OCI-LY7 (cell line): ENCODE measurements at regions not wholly inside any gene's neighbourhood (a gene's known extent, or its start where the extent isn't known, plus 50 kb on each side); places are given as distances from the start of the nearest gene placed in this dataset.

Experiments
- BruUV-seq: library from RNA; stranded (reverse); fragments of 400-500 nt; replicated peaks from 2 replicates; lab custom pipeline; 2021; lab: Mats Ljungman, UMichigan
- CTCF ChIA-PET: fragments of 300-600 bp; sonication (Branson Sonifier 250); formaldehyde crosslinking; loops from one replicate; lab custom pipeline; 2022; ENCODE audit warnings: antibody characterized with exemption; ENCODE audit not compliant: unreplicated experiment; lab: Charles Lee
- POLR2A ChIA-PET: fragments of 300-600 bp; sonication (Branson Sonifier 250); formaldehyde crosslinking; loops from one replicate; lab custom pipeline; 2022; ENCODE audit warnings: antibody characterized with exemption; lab: Charles Lee
- DNase-seq: peaks from one replicate; pipeline ENCODE4 v3.0.0-alpha.2; 2015; ENCODE audit warnings: low spot score
- H2AFZ ChIP-seq: fragments of 200-600 bp; sonication (generic), shearing (Covaris generic); 2 replicates; pipeline ENCODE4 v1.6.1; 2014; ENCODE audit warnings: mild to moderate bottlenecking, antibody characterized with exemption, low read length, moderate library complexity
- H3K27ac ChIP-seq: fragments of 200-600 bp; sonication (generic); 2 replicates; pipeline ENCODE4 v1.5.1; 2014; ENCODE audit warnings: mixed run types, low read depth, mild to moderate bottlenecking, moderate library complexity, low read length, inconsistent platforms; ENCODE audit not compliant: poor library complexity, severe bottlenecking
- H3K36me3 ChIP-seq: fragments of 200-600 bp; sonication (generic); 2 replicates; pipeline ENCODE4 v1.6.1; 2014; ENCODE audit warnings: mild to moderate bottlenecking, antibody characterized with exemption, low read length, moderate library complexity, mixed read lengths; ENCODE audit not compliant: insufficient read depth
- H3K4me1 ChIP-seq: fragments of 200-600 bp; sonication (generic); 2 replicates; pipeline ENCODE4 v1.5.1; 2014; ENCODE audit warnings: mild to moderate bottlenecking, low read length; ENCODE audit not compliant: insufficient read depth, poor library complexity, severe bottlenecking
- H3K4me2 ChIP-seq: fragments of 200-600 bp; sonication (generic); 2 replicates; pipeline ENCODE4 v1.6.1; 2014; ENCODE audit warnings: mild to moderate bottlenecking, low read length
- H3K4me3 ChIP-seq: fragments of 200-600 bp; sonication (generic); 2 replicates; pipeline ENCODE4 v1.5.1; 2014; ENCODE audit warnings: mild to moderate bottlenecking, low read depth, low read length; ENCODE audit not compliant: poor library complexity, severe bottlenecking
- H3K79me2 ChIP-seq: fragments of 200-600 bp; sonication (generic); 2 replicates; pipeline ENCODE4 v1.6.1; 2016; ENCODE audit warnings: low read depth, mild to moderate bottlenecking, low read length, moderate library complexity, mixed read lengths; ENCODE audit not compliant: insufficient read depth
- H3K9me2 ChIP-seq: fragments of 200-600 bp; sonication (generic); 2 replicates; pipeline ENCODE4 v1.6.1; 2016; ENCODE audit warnings: mild to moderate bottlenecking, low read length, mixed read lengths; ENCODE audit not compliant: insufficient read depth
- H3K9me3 ChIP-seq: fragments of 200-600 bp; sonication (generic); 2 replicates; pipeline ENCODE4 v1.6.1; 2014; ENCODE audit warnings: mild to moderate bottlenecking, mixed run types, low read length, mixed read lengths
- H4K20me1 ChIP-seq: fragments of 200-600 bp; sonication (generic); 2 replicates; pipeline ENCODE4 v1.6.1; 2014; ENCODE audit warnings: mild to moderate bottlenecking, antibody characterized with exemption, low read length, moderate library complexity, mixed read lengths; ENCODE audit not compliant: insufficient read depth
- CTCF ChIP-seq: fragments of 200-600 bp; sonication (generic); conservative IDR thresholded peaks from 2 replicates; pipeline ENCODE4 v1.5.1; 2014; ENCODE audit warnings: mild to moderate bottlenecking, antibody characterized with exemption, low read length, moderate library complexity, mixed read lengths
- EZH2phosphoT487 ChIP-seq: fragments of 200-600 bp; sonication (generic); IDR thresholded peaks from 2 replicates; pipeline ENCODE4 v1.6.1; 2018; ENCODE audit warnings: low read depth, borderline replicate concordance, mild to moderate bottlenecking, mixed run types, antibody characterized with exemption, low read length, moderate library complexity, mixed read lengths
- intact Hi-C: fragments of 100-400 bp; cut with micrococcal nuclease; formaldehyde crosslinking; loops from one replicate; pipeline ENCODE4 v1.10.0; 2022; ENCODE audit not compliant: unreplicated experiment

- Histone ChIP-seq H3K79me2 (no peaks in the 10 kb centered on the region), H3K4me1 (no peaks in the 10 kb centered on the region), H2AFZ (no peak overlapping the region), H3K4me3 (no peak overlapping the region), H3K36me3 (no peaks in the 10 kb centered on the region), H3K9me2 (no peaks in the 10 kb centered on the region), H3K9me3 (no peaks in the 10 kb centered on the region), H3K4me2 (no peak overlapping the region), H4K20me1 (no peaks in the 10 kb centered on the region), H3K27ac (no peak overlapping the region)
- CTCF ChIA-PET = no interaction called here
- POLR2A ChIA-PET = no interaction called here
- intact Hi-C loops = no loop called here
- DNase-seq = no peak
- BruUV-seq = no TSS peak
- TF ChIP-seq CTCF (no peak), EZH2phosphoT487 (no peak)
These were observed 601.5 kb downstream of the RNF144B start for GRCh38 chr6:18988636-18989035.

DNA sequence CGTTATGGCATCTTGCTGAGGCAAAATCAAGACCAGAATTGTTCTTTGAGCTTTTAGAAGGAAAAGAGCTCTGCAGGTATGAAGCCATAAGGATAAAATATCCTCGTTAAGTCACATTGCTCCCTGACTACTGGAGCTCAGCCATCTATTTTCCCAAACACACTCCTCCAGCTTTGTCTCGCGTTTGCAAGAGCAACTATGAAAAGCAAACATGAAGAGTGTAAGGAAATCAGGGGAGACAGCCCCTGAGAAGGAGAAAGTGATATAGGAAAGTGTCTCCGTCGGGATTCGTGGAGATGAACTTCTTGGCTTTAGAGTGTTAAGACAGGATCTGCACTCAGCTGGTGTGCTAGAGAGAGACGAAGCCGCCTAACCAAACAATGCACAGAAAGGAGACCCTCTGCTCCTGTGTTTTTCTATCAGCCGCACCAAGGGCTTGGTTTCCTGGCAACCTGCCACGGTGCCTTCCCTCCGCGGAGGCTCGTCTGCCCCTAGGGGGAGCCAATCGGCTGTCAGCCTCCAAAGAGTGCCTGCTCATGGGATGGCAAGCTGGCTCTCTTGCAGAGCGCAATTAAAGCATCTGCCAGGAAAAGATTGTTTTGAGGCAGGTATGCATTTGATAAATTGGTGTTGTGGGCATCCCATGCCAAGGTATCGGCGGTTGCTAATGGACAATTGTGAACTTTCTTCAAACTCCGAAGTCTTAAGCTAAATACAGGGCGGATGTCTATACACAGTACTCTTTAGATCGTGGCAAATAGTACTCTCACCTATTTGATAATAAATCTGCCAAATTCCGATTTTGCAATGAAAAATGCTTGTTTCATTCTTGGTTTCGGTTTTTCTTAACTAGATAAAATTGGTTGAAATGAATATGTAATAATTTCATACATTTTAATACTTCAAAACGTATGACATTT is 603.2 kb downstream of the RNF144B start:
- no peak overlapping the region for H2AFZ ChIP-seq
- peak; percentile 68 for DNase-seq
- intact Hi-C loops = loop anchor here (5.0 kb wide), 1 partner anchor 862 kb away; no protein-coding TSS in a partner anchor
- ChIA-PET CTCF (no interaction called here), POLR2A (interaction anchor here (1.4 kb wide), 1 partner anchor 18 kb away, joined by 3 read pairs; no protein-coding TSS in a partner anchor)
- H3K9me3 ChIP-seq = no peaks in the 10 kb centered on the region
- H3K79me2 ChIP-seq = no peaks in the 10 kb centered on the region
- no TSS peak for BruUV-seq
- H3K27ac ChIP-seq = no peak overlapping the region
- no peaks in the 10 kb centered on the region for H4K20me1 ChIP-seq
- H3K4me1 ChIP-seq = no peaks in the 10 kb centered on the region
- H3K4me2 ChIP-seq = no peak overlapping the region
- no peaks in the 10 kb centered on the region for H3K36me3 ChIP-seq
- TF ChIP-seq CTCF (peak; percentile 88), EZH2phosphoT487 (no peak)
- no peaks in the 10 kb centered on the region for H3K9me2 ChIP-seq
- H3K4me3 ChIP-seq = no peak overlapping the region
